ENCODE measurements at regions not wholly inside any gene's neighbourhood (a gene's known extent, or its start where the extent isn't known, plus 50 kb on each side); places are given as distances from the start of the nearest gene placed in this dataset.

DNA sequence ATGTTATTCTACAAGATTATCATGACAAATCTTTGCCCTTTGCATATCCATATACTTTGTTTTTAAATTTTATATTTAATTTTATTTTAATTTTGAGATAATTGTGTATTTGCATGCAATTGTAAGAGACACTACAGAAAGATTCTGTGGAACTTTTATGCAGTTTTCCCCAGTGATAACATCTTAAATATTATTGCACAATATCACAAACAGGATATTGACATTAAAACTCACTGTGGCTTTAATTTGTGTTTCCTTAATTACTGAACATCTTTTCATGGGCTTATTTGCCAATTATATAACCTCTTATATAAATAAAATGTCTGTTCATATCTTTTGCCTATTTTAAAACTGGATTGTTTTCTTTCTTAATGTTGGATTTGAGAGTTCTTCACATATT is 95.6 kb downstream of the ASCL1 start:
- no peak overlapping the region for H3K4me3 ChIP-seq (ENCODE audit: low read depth, low read length)
- DNase-seq (ENCODE audit: low read depth) = no peak
- TF ChIP-seq, protein P1, sequence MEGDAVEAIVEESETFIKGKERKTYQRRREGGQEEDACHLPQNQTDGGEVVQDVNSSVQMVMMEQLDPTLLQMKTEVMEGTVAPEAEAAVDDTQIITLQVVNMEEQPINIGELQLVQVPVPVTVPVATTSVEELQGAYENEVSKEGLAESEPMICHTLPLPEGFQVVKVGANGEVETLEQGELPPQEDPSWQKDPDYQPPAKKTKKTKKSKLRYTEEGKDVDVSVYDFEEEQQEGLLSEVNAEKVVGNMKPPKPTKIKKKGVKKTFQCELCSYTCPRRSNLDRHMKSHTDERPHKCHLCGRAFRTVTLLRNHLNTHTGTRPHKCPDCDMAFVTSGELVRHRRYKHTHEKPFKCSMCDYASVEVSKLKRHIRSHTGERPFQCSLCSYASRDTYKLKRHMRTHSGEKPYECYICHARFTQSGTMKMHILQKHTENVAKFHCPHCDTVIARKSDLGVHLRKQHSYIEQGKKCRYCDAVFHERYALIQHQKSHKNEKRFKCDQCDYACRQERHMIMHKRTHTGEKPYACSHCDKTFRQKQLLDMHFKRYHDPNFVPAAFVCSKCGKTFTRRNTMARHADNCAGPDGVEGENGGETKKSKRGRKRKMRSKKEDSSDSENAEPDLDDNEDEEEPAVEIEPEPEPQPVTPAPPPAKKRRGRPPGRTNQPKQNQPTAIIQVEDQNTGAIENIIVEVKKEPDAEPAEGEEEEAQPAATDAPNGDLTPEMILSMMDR (IDR thresholded peaks at IDR 0.05; ENCODE audit: low read depth, low read length, missing control alignments) = no peak

DNA sequence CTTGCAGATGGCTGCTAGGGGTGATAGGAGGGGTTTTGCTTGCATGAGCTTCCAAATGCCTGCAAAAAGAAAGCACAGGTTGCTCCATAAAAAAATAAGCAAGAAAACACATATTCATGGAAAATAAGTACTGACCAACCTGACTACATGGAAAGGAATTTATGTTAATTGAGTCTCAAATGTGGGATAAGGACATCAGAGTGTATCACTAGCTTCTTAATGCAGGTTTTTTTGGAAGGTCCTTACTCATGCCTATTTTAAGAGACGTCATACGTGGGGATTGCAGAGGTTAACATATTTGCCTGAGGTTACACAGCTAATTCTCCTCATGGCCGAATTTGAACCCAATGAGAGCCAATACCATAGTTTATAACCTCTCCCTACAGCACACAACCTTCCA is 116.2 kb downstream of the ASCL1 start:
- TF ChIP-seq, protein P1 (IDR thresholded peaks at IDR 0.05; ENCODE audit: low read depth, low read length, missing control alignments) = no peak
- DNase-seq (ENCODE audit: low read depth) = no peak
- no peak overlapping the region for H3K4me3 ChIP-seq (ENCODE audit: low read depth, low read length)

DNA sequence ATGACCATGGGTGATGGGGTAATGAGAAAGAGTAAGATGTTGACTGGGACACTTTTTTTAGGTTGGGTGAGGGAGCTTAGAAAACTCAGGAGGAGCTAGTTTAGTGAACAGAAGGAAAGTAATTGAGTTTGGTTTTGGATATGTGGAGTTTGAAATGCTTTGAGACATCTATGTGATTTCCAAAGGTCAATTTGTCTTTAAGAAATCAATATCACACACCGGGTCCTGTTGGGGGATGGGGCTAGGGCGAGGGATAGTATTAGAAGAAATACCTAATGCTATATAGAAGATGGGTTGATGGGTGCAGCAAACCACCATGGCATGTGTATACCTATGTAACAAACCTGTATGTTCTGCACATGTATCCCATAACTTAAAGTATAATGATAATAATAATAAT is 118.4 kb downstream of the ASCL1 start:
- DNase-seq (ENCODE audit: low read depth) = no peak
- no peak overlapping the region for H3K4me3 ChIP-seq (ENCODE audit: low read depth, low read length)
- TF ChIP-seq, protein P1 (IDR thresholded peaks at IDR 0.05; ENCODE audit: low read depth, low read length, missing control alignments) = no peak

DNA sequence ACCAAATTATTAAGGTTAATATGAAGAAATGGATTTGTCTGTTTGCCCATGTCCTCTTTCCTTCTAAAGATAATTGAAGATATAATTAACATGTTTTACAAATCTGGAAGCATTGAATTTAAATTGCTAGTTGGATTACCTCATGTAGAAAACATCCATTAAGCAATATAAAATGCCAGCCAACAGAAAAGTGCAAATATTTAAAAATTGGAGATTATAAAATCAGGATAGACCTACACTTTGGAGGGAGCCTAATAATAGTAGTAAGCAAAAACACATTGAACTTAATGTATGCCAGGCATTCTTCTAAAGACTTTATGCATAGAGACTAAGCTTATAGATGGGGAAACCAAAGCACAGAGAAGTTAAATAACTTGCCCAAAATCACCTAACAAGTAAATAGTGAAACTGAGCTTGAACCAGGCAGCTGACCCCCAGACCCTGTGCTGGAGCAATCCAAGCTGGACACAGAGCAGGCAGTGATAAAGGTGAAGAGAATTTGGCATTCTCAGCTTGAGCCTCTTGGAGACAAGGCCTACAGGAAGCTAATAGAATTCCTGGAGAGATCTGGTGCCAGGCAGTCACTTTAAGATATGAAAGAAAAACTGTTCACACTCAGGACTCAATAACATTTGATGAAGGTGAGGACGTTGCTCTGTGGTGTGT is 119.8 kb downstream of the ASCL1 start:
- no peak overlapping the region for H3K4me3 ChIP-seq (ENCODE audit: low read depth, low read length)
- DNase-seq (ENCODE audit: low read depth) = no peak
- TF ChIP-seq, protein P1 (IDR thresholded peaks at IDR 0.05; ENCODE audit: low read depth, low read length, missing control alignments) = no peak

DNA sequence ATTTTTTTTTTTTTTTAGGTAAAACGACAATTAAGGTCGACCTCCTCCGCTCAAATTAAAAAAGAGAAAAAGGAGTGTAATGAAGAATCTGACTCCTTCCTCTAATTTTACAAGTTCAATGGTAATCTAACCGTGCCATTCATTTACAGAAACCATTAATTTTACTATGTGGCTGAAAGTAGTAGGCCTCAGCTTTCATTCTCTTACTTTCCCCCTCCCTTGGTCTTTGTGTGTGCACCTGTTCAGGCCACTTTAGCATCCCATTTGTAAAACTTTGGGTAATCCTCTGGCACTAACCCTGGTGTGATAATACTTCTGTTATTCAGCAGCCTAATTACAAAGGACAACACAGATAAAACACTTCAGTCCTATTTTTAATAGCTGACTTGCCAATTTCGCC is 128.1 kb downstream of the ASCL1 start:
- DNase-seq (ENCODE audit: low read depth) = no peak
- TF ChIP-seq, protein P1 (IDR thresholded peaks at IDR 0.05; ENCODE audit: low read depth, low read length, missing control alignments) = no peak
- no peak overlapping the region for H3K4me3 ChIP-seq (ENCODE audit: low read depth, low read length)

DNA sequence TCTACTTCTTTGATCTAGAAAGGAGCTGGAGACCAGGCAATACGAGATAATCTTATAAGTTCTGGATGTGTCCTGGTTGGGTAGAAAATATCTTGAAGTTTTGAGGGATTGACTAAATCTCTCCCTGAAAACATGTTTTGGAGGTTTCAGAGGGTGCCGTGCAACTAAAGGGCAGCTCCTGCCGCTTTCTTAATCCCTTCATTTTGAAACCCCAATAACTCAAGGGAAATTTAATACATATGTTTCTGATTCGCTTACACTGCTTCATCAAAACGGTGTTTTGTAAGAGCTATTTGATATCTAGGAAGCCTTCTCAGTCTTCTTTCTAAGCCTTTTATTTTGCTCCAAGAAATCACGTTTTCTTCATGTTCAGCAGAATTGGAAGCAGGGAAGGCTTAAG is 129.0 kb downstream of the ASCL1 start:
- no peak overlapping the region for H3K4me3 ChIP-seq (ENCODE audit: low read depth, low read length)
- TF ChIP-seq, protein P1 (IDR thresholded peaks at IDR 0.05; ENCODE audit: low read depth, low read length, missing control alignments) = no peak
- DNase-seq (ENCODE audit: low read depth) = no peak

DNA sequence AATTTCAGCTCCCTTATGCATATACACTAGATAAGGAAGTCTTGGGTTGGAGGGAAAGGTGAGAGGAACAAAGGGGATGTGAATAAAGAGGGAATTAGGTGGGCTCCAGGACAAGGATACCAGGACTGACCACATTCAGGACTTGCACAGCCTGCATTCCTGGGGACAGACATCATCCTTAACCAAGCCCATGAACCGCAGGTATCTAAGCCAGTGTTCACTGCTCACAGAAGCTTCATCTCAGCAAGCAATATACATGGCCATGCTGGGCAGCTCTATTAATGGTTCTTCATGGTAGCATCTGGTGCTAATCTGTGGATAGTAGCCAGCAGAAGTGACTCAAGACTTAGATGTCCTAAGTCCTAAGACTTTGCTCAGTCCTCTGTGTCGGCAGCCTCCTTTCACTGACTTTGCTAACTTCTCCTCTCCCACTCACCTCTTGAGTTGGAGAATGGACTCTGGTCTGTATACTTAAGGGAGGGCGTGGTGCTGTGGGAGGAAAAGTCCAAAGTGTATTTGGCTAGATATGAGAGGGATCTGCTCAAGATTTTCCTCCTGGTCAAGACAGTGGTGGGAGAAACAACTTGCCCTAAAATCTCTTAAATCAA is 136.1 kb downstream of the ASCL1 start:
- TF ChIP-seq, protein P1 (IDR thresholded peaks at IDR 0.05; ENCODE audit: low read depth, low read length, missing control alignments) = no peak
- no peak for DNase-seq (ENCODE audit: low read depth)
- no peak overlapping the region for H3K4me3 ChIP-seq (ENCODE audit: low read depth, low read length)

All from GM12864 (cell line).